NB4 (cell line): ENCODE measurements at regions not wholly inside any gene's neighbourhood (a gene's known extent, or its start where the extent isn't known, plus 50 kb on each side); places are given as distances from the start of the nearest gene placed in this dataset.

Source experiments
- TF ChIP-seq, protein P1 (sequence below): IDR thresholded peaks from one replicate; pipeline ENCODE4 v1.5.1; 2012; ENCODE audit warnings: low read depth, low read length
- TF ChIP-seq, protein P2 (sequence below): IDR thresholded peaks from 2 replicates; pipeline ENCODE4 v1.6.1; 2011; ENCODE audit warnings: low read depth, low read length

- TF ChIP-seq, protein P1, sequence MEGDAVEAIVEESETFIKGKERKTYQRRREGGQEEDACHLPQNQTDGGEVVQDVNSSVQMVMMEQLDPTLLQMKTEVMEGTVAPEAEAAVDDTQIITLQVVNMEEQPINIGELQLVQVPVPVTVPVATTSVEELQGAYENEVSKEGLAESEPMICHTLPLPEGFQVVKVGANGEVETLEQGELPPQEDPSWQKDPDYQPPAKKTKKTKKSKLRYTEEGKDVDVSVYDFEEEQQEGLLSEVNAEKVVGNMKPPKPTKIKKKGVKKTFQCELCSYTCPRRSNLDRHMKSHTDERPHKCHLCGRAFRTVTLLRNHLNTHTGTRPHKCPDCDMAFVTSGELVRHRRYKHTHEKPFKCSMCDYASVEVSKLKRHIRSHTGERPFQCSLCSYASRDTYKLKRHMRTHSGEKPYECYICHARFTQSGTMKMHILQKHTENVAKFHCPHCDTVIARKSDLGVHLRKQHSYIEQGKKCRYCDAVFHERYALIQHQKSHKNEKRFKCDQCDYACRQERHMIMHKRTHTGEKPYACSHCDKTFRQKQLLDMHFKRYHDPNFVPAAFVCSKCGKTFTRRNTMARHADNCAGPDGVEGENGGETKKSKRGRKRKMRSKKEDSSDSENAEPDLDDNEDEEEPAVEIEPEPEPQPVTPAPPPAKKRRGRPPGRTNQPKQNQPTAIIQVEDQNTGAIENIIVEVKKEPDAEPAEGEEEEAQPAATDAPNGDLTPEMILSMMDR = no peak
- TF ChIP-seq, protein P2, sequence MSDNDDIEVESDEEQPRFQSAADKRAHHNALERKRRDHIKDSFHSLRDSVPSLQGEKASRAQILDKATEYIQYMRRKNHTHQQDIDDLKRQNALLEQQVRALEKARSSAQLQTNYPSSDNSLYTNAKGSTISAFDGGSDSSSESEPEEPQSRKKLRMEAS = no peak
These were observed 148.4 kb downstream of the RTP4 start for GRCh38 chr3:187516446-187517185.
